Thoracic aorta (tissue), 2 donors: ENCODE measurements at regions not wholly inside any gene's neighbourhood (a gene's known extent, or its start where the extent isn't known, plus 50 kb on each side); places are given as distances from the start of the nearest gene placed in this dataset.
"Not testable (repeated sequence)": the region's sequence is repeated elsewhere in the genome, so short reads cannot be mapped to it uniquely, and the experiment has no call there.

Experiments used
- ATAC-seq: fragments of 150-250 bp; one replicate; pipeline ENCODE4 v1.8.0; 2017; ENCODE audit warnings: low read depth; ENCODE audit not compliant: insufficient number of reproducible peaks, low FRiP score
- DNase-seq: peaks from one replicate; pipeline ENCODE4 v3.0.0-alpha.2; 2020; ENCODE audit warnings: low spot score
- H3K27ac ChIP-seq, 2 donors: fragments of 200-600 bp; sonication (generic); 1 replicate in 1 of 2; 2 replicates in 1 of 2; pipeline ENCODE4 v1.5.1; 2016; ENCODE audit warnings: mild to moderate bottlenecking in 2 of 2, moderate library complexity in 2 of 2
- H3K27me3 ChIP-seq: fragments of 200-600 bp; sonication (generic); replicated peaks from 2 replicates; pipeline ENCODE4 v1.6.0; 2016; ENCODE audit warnings: mild to moderate bottlenecking; ENCODE audit not compliant: insufficient read depth
- H3K36me3 ChIP-seq: fragments of 200-600 bp; sonication (generic); one replicate; pipeline ENCODE4 v1.5.1; 2016
- H3K4me1 ChIP-seq, 2 donors: fragments of 200-600 bp; sonication (generic); 1 replicate in 1 of 2; 2 replicates in 1 of 2; pipeline versions ENCODE4 v1.5.1 to v1.6.0; 2016; ENCODE audit warnings: low read depth in 2 of 2, mild to moderate bottlenecking in 1 of 2; ENCODE audit not compliant: control insufficient read depth in 1 of 2
- H3K4me3 ChIP-seq: fragments of 200-600 bp; sonication (generic); 2 replicates; pipeline ENCODE4 v1.5.1; 2016; ENCODE audit warnings: mild to moderate bottlenecking
- H3K9me3 ChIP-seq: fragments of 200-600 bp; sonication (generic); 2 replicates; pipeline ENCODE4 v1.5.1; 2016
- TF ChIP-seq, protein P1 (sequence below): fragments of 200-600 bp; sonication (generic); IDR thresholded peaks from one replicate; pipeline ENCODE4 v1.5.1; 2019; ENCODE audit warnings: antibody characterized with exemption

- H3K27me3 ChIP-seq, result no peaks in the 10 kb centered on the region
- no peaks in the 10 kb centered on the region for H3K4me1 ChIP-seq
- no peak overlapping the region for H3K27ac ChIP-seq
- no peak overlapping the region for H3K4me3 ChIP-seq
- H3K36me3 ChIP-seq, result no peaks in the 10 kb centered on the region
- ATAC-seq (no peak), DNase-seq (no peak)
- TF ChIP-seq, protein P1, sequence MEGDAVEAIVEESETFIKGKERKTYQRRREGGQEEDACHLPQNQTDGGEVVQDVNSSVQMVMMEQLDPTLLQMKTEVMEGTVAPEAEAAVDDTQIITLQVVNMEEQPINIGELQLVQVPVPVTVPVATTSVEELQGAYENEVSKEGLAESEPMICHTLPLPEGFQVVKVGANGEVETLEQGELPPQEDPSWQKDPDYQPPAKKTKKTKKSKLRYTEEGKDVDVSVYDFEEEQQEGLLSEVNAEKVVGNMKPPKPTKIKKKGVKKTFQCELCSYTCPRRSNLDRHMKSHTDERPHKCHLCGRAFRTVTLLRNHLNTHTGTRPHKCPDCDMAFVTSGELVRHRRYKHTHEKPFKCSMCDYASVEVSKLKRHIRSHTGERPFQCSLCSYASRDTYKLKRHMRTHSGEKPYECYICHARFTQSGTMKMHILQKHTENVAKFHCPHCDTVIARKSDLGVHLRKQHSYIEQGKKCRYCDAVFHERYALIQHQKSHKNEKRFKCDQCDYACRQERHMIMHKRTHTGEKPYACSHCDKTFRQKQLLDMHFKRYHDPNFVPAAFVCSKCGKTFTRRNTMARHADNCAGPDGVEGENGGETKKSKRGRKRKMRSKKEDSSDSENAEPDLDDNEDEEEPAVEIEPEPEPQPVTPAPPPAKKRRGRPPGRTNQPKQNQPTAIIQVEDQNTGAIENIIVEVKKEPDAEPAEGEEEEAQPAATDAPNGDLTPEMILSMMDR, result no peak
- H3K9me3 ChIP-seq, result peaks cover 4% of the 10 kb centered on the region
Observed at GRCh38 chr7:16369855-16370254, 51.5 kb downstream of the CRPPA start.

DNA sequence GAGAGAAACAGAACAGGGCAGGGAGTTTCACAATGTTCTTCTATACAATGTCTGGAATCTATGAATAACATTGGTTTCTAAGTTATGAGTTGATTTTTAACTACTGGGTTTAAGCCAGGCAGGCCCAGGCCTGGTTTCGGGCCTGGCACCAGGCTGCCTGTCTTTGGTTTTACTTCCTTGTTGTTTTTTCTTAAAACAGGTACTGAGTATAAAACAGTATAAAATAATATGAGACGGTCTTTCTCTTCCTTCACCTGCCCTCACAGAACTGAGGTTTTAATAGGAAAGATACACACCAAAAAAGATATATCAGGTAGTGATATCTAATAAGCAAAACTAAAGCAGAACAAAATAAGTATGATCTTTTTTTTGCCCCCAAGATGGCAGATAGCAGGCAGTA lies 52.0 kb downstream of the CRPPA start:
- H3K36me3 ChIP-seq, DNase-seq, H3K9me3 ChIP-seq, H3K27ac ChIP-seq, H3K4me3 ChIP-seq, ATAC-seq, H3K4me1 ChIP-seq, H3K27me3 ChIP-seq: not testable (repeated sequence)

DNA sequence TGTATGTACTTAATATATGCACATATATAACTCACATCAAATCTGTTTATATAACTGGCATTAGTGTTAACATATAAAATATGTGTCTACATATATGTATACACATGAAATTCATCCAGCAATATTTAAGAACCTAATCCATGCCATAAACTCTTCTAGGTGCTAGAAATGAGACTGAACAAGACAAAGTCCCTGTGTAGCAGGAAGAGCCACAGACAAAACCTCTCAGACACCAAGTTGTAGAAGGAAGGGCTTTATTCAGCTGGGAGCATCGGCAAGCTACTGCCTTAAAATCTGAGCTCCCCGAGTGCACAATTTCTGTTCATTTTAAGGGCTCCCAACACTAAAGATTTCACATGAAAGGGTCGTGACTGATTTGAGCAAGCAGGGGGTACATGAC lies 52.5 kb downstream of the CRPPA start:
- Histone ChIP-seq H3K4me1 (no peaks in the 10 kb centered on the region), H3K27me3 (no peaks in the 10 kb centered on the region), H3K4me3 (no peak overlapping the region), H3K36me3 (no peaks in the 10 kb centered on the region), H3K27ac (no peak overlapping the region), H3K9me3 (peaks cover 4% of the 10 kb centered on the region)
- ATAC-seq (no peak), DNase-seq (no peak)
- TF ChIP-seq, protein P1, result no peak

- H3K27me3 ChIP-seq, result no peaks in the 10 kb centered on the region
- DNase-seq (no peak), ATAC-seq (no peak)
- no peak overlapping the region for H3K4me3 ChIP-seq
- no peak overlapping the region for H3K27ac ChIP-seq
- no peaks in the 10 kb centered on the region for H3K4me1 ChIP-seq
- no peaks in the 10 kb centered on the region for H3K36me3 ChIP-seq
- TF ChIP-seq, protein P1, result no peak
- peaks cover 4% of the 10 kb centered on the region for H3K9me3 ChIP-seq
Observed at GRCh38 chr7:16367115-16367514, 54.2 kb downstream of the CRPPA start.

GRCh38 chr7:16365952-16366351 lies 55.4 kb downstream of the CRPPA start:
- DNase-seq (no peak), ATAC-seq (no peak)
- TF ChIP-seq, protein P1, result no peak
- Histone ChIP-seq H3K4me1 (no peaks in the 10 kb centered on the region), H3K4me3 (no peak overlapping the region), H3K9me3 (peaks cover 4% of the 10 kb centered on the region), H3K27me3 (no peaks in the 10 kb centered on the region), H3K27ac (no peak overlapping the region), H3K36me3 (no peaks in the 10 kb centered on the region)

- no peak overlapping the region for H3K4me3 ChIP-seq
- no peaks in the 10 kb centered on the region for H3K36me3 ChIP-seq
- no peaks in the 10 kb centered on the region for H3K4me1 ChIP-seq
- H3K27ac ChIP-seq, result no peak overlapping the region
- H3K27me3 ChIP-seq, result no peaks in the 10 kb centered on the region
- no peak for DNase-seq
- peaks cover 4% of the 10 kb centered on the region for H3K9me3 ChIP-seq
- TF ChIP-seq, protein P1, result no peak
- ATAC-seq, result no peak
Observed at GRCh38 chr7:16365177-16365576, 56.2 kb downstream of the CRPPA start.
